HG02798 (cell line): ENCODE measurements at regions not wholly inside any gene's neighbourhood (a gene's known extent, or its start where the extent isn't known, plus 50 kb on each side); places are given as distances from the start of the nearest gene placed in this dataset.
"Not testable (repeated sequence)": the region's sequence is repeated elsewhere in the genome, so short reads cannot be mapped to it uniquely, and the experiment has no call there.

ENCODE experiments used
- ATAC-seq: cut with Tn5 transposase; IDR thresholded peaks from one replicate; pipeline ENCODE4 v1.9.1; 2021; ENCODE audit warnings: mild to moderate bottlenecking; ENCODE audit not compliant: unreplicated experiment, poor library complexity

GRCh38 chr10:30560326-30560725, 69.2 kb downstream of the LYZL2 start:
- no peak for ATAC-seq

GRCh38 chr10:30559180-30559579, 70.4 kb downstream of the LYZL2 start:
- ATAC-seq, result no peak

GRCh38 chr10:30558411-30558810, 71.1 kb downstream of the LYZL2 start:
- ATAC-seq, result no peak

- ATAC-seq, result no peak
Observed at GRCh38 chr10:30557884-30558283, 71.7 kb downstream of the LYZL2 start.

- no peak for ATAC-seq
Observed at GRCh38 chr10:30556189-30556588, 73.4 kb downstream of the LYZL2 start.

- no peak for ATAC-seq
Observed at GRCh38 chr10:30555465-30555864, 74.1 kb downstream of the LYZL2 start.

GRCh38 chr10:30554440-30554825, 75.1 kb downstream of the LYZL2 start:
- ATAC-seq, result no peak

GRCh38 chr10:30553626-30554439, 75.7 kb downstream of the LYZL2 start:
- no peak for ATAC-seq

GRCh38 chr10:30553018-30553625, 76.4 kb downstream of the LYZL2 start:
- ATAC-seq, result no peak

GRCh38 chr10:30550967-30551815, 78.4 kb downstream of the LYZL2 start:
- ATAC-seq, result no peak

GRCh38 chr10:30549134-30549687, 80.3 kb downstream of the LYZL2 start:
- not testable (repeated sequence) for ATAC-seq

GRCh38 chr10:30546511-30546910, 83.0 kb downstream of the LYZL2 start:
- ATAC-seq, result no peak

- ATAC-seq, result no peak
Observed at GRCh38 chr10:30542895-30543288, 86.7 kb downstream of the LYZL2 start.

GRCh38 chr10:30542001-30542894, 87.3 kb downstream of the LYZL2 start:
- no peak for ATAC-seq

- ATAC-seq, result no peak
Observed at GRCh38 chr10:30540276-30540675, 89.3 kb downstream of the LYZL2 start.

- no peak for ATAC-seq
Observed at GRCh38 chr10:30538086-30538485, 91.5 kb downstream of the LYZL2 start.

- no peak for ATAC-seq
Observed at GRCh38 chr10:30537586-30537985, 92.0 kb downstream of the LYZL2 start.

- not testable (repeated sequence) for ATAC-seq
Observed at GRCh38 chr10:30537158-30537557, 92.4 kb downstream of the LYZL2 start.

- no peak for ATAC-seq
Observed at GRCh38 chr10:30536578-30536977, 93.0 kb downstream of the LYZL2 start.

- ATAC-seq, result no peak
Observed at GRCh38 chr10:30535677-30536076, 93.9 kb downstream of the LYZL2 start.
